Peyer's patch (tissue), 4 donors: ENCODE measurements at regions not wholly inside any gene's neighbourhood (a gene's known extent, or its start where the extent isn't known, plus 50 kb on each side); places are given as distances from the start of the nearest gene placed in this dataset.

ENCODE experiments used
- DNase-seq, 3 donors: peaks; one replicate each; pipeline ENCODE4 v3.0.0-alpha.2; 2017 to 2019
- H3K27ac ChIP-seq, 4 donors: fragments of 200-600 bp; sonication (generic); one replicate each; pipeline ENCODE4 v1.5.1; 2016 to 2019
- H3K27me3 ChIP-seq, 2 donors: fragments of 200-600 bp; sonication (generic); one replicate each; pipeline ENCODE4 v1.5.1; 2019
- H3K36me3 ChIP-seq, 3 donors: fragments of 200-600 bp; sonication (generic); one replicate each; pipeline ENCODE4 v1.5.1; 2016 to 2019
- H3K4me1 ChIP-seq, 4 donors: fragments of 200-600 bp; sonication (generic); one replicate each; pipeline ENCODE4 v1.5.1; 2016 to 2019
- H3K4me3 ChIP-seq, 4 donors: fragments of 200-600 bp; sonication (generic); 1 replicate in 3 of 4; 2 replicates in 1 of 4; pipeline ENCODE4 v1.5.1; 2016 to 2019; ENCODE audit warnings: mild to moderate bottlenecking in 1 of 4
- H3K9me3 ChIP-seq, 4 donors: fragments of 200-600 bp; sonication (generic); one replicate each; pipeline ENCODE4 v1.5.1; 2016 to 2019; ENCODE audit warnings: mild to moderate bottlenecking in 1 of 4
- CTCF ChIP-seq, 6 experiments: fragments of 450-650 bp in 4 of 6; fragments of 200-600 bp in 2 of 6; sonication (generic) in 1 of 6; IDR thresholded peaks; one replicate each; pipeline ENCODE4 v1.5.1; 2017 to 2019; ENCODE audit warnings: antibody characterized with exemption in 6 of 6, mild to moderate bottlenecking in 3 of 6, moderate library complexity in 1 of 6
- POLR2A ChIP-seq, 2 donors: fragments of 450-650 bp; IDR thresholded peaks; one replicate each; pipeline ENCODE4 v1.5.1; 2017; ENCODE audit warnings: antibody characterized with exemption in 2 of 2, mild to moderate bottlenecking in 2 of 2, moderate library complexity in 2 of 2

DNA sequence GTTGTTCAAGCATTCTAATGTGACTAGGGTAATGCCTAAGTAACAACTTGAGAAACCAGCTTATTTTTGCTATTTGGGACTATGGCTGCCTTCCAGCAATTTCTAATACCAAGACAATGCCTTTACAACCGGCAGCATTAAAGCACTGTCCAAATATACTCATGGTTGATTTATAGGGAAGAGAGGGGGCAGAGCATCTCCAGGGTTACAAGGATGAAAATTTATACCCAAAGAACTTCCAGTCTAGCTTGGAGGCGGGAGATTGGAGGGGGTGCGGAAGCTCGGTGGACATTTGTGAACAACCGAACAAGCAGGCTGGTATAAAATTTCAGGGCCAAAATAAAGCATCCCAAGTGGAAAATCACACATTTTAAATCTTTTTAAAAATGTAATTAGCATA is 79.4 kb upstream of the FOXN2 start:
- no peak for DNase-seq
- no peaks in the 10 kb centered on the region for H3K27me3 ChIP-seq
- H3K4me3 ChIP-seq = no peak overlapping the region
- H3K27ac ChIP-seq = no peak overlapping the region
- TF ChIP-seq CTCF (IDR thresholded peaks at IDR 0.05) = no peak
- no peak for TF ChIP-seq POLR2A (IDR thresholded peaks at IDR 0.05)
- H3K9me3 ChIP-seq = no peaks in the 10 kb centered on the region
- no peaks in the 10 kb centered on the region for H3K4me1 ChIP-seq
- no peaks in the 10 kb centered on the region for H3K36me3 ChIP-seq

DNA sequence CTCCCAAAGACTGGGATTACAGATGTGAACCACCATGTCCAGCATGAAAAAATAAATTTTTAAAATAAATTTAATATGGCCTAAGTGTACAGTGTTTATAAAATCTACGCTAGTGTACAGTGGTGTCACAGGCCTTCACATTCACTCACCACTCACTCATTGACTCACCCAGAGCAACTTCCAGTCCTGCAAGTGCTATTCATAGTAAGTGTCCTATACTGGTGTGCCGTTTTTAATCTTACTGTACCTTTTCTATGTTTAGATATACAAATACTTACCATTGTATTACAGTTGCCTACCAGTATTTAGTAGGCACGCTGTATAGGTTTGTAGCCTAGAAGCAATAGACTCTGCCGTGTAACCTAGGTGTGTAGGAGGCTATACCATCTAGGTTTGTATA is 76.1 kb upstream of the FOXN2 start:
- no peaks in the 10 kb centered on the region for H3K27me3 ChIP-seq
- DNase-seq = no peak
- no peak overlapping the region for H3K27ac ChIP-seq
- no peaks in the 10 kb centered on the region for H3K4me1 ChIP-seq
- TF ChIP-seq POLR2A (IDR thresholded peaks at IDR 0.05) (no peak), CTCF (IDR thresholded peaks at IDR 0.05) (no peak)
- no peaks in the 10 kb centered on the region for H3K9me3 ChIP-seq
- H3K4me3 ChIP-seq = no peak overlapping the region
- H3K36me3 ChIP-seq = no peaks in the 10 kb centered on the region

- H3K27me3 ChIP-seq = no peaks in the 10 kb centered on the region
- no peaks in the 10 kb centered on the region for H3K4me1 ChIP-seq
- no peak for DNase-seq
- H3K9me3 ChIP-seq = no peaks in the 10 kb centered on the region
- H3K27ac ChIP-seq = no peak overlapping the region
- TF ChIP-seq CTCF (IDR thresholded peaks at IDR 0.05) (no peak), POLR2A (IDR thresholded peaks at IDR 0.05) (no peak)
- H3K36me3 ChIP-seq = no peaks in the 10 kb centered on the region
- no peak overlapping the region for H3K4me3 ChIP-seq
These were observed 73.6 kb upstream of the FOXN2 start for GRCh38 chr2:48240912-48241311.

DNA sequence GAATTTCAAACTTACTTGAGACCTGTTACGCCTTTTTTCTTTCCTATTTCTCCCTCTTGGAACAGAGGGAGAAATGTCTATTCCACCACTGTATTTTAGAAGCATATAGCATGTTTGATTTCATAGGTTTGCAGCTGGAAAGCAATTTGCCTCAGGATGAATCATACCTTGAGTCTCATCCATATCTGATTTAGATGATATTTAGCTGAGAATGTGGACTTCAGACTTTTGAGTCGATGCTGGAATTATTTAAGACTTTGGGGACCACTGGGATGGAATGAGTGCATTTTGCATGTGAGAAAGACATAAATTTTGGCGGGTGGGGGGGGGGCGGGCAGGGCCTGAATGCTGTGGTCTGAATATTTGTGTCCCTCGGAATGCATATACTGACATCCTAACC is 67.3 kb upstream of the FOXN2 start:
- TF ChIP-seq POLR2A (IDR thresholded peaks at IDR 0.05) (no peak), CTCF (IDR thresholded peaks at IDR 0.05) (no peak)
- Histone ChIP-seq H3K4me3 (no peak overlapping the region), H3K9me3 (no peaks in the 10 kb centered on the region), H3K27ac (no peak overlapping the region), H3K36me3 (no peaks in the 10 kb centered on the region), H3K4me1 (peaks cover 0 to 13% (median 0%) of the 10 kb centered on the region in 4 donors), H3K27me3 (no peaks in the 10 kb centered on the region)
- DNase-seq = no peak

DNA sequence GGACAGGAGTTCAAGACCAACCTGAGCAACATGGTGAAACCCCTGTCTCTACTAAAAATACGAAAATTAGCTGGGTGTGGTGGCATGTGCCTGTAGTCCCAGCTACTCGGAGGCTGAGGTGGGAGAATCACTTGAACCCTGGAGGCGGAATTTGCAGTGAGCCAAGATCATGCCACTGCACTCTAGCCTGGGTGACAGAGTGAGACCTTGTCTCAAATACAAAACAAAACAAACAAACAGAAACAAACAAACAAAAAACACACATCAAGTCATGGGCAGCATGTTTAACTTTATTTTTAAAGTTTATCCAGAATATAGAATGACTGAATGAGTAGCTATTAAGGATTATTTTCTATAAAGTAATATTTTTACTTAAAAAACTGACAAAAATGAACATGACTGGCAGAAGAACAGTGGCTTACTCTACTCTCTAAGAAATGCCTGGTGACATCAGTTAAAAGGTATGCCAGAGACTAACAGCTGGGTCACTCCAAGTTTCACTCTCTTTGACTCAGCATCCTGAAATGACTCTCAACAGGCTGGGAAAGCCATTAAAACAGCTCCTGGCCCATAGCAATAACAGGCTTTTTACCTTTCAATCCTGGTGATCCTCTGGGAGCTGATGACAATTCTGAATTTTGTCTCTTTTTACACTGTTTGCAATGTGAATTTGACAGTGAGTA is 66.1 kb upstream of the FOXN2 start:
- TF ChIP-seq CTCF (IDR thresholded peaks at IDR 0.05) (no peak), POLR2A (IDR thresholded peaks at IDR 0.05) (no peak)
- H3K27ac ChIP-seq = peak overlapping the region in 1 of 4 donors; percentile 9
- no peak overlapping the region for H3K4me3 ChIP-seq
- H3K9me3 ChIP-seq = no peaks in the 10 kb centered on the region
- peaks cover 0 to 13% (median 0%) of the 10 kb centered on the region in 4 donors for H3K4me1 ChIP-seq
- no peak for DNase-seq
- H3K36me3 ChIP-seq = no peaks in the 10 kb centered on the region
- H3K27me3 ChIP-seq = no peaks in the 10 kb centered on the region

GRCh38 chr2:48249025-48249424 is 65.5 kb upstream of the FOXN2 start:
- Histone ChIP-seq H3K27ac (peak overlapping the region in 1 of 4 donors; percentile 9), H3K27me3 (no peaks in the 10 kb centered on the region)

More at GRCh38 chr2:48249025-48249424, 65.5 kb upstream of the FOXN2 start:
- TF ChIP-seq POLR2A (IDR thresholded peaks at IDR 0.05) (no peak), CTCF (IDR thresholded peaks at IDR 0.05) (no peak)
- H3K9me3 ChIP-seq = no peaks in the 10 kb centered on the region
- no peak for DNase-seq
- no peak overlapping the region for H3K4me3 ChIP-seq
- H3K4me1 ChIP-seq = peaks cover 0 to 13% (median 0%) of the 10 kb centered on the region in 4 donors
- H3K36me3 ChIP-seq = no peaks in the 10 kb centered on the region
